GM21528 (cell line): ENCODE measurements at regions not wholly inside any gene's neighbourhood (a gene's known extent, or its start where the extent isn't known, plus 50 kb on each side); places are given as distances from the start of the nearest gene placed in this dataset.
A peak's percentile ranks its signal among the peaks of the same experiment; 100 is the strongest.
"Not testable (repeated sequence)": the region's sequence is repeated elsewhere in the genome, so short reads cannot be mapped to it uniquely, and the experiment has no call there.

Experiments
- ATAC-seq: cut with Tn5 transposase; IDR thresholded peaks from one replicate; pipeline ENCODE4 v1.9.1; 2021; ENCODE audit warnings: mild to moderate bottlenecking, moderate library complexity; ENCODE audit not compliant: unreplicated experiment, low FRiP score

GRCh38 chr12:93078059-93078458, 149.0 kb upstream of the EEA1 start:
- no peak for ATAC-seq

GRCh38 chr12:93078577-93078976, 149.5 kb upstream of the EEA1 start:
- ATAC-seq = no peak

- ATAC-seq = no peak
Observed at GRCh38 chr12:93079271-93079670, 150.2 kb upstream of the EEA1 start.

GRCh38 chr12:93079976-93080375, 150.9 kb upstream of the EEA1 start:
- ATAC-seq = no peak

GRCh38 chr12:93080452-93080851, 151.4 kb upstream of the EEA1 start:
- no peak for ATAC-seq

GRCh38 chr12:93080994-93081809, 152.1 kb upstream of the EEA1 start:
- ATAC-seq = no peak

- no peak for ATAC-seq
Observed at GRCh38 chr12:93081810-93082165, 152.7 kb upstream of the EEA1 start.

- ATAC-seq = no peak
Observed at GRCh38 chr12:93085383-93086287, 156.5 kb upstream of the EEA1 start.

GRCh38 chr12:93086288-93086727, 157.2 kb upstream of the EEA1 start:
- no peak for ATAC-seq

- no peak for ATAC-seq
Observed at GRCh38 chr12:93087840-93088610, 158.9 kb upstream of the EEA1 start.

- ATAC-seq = no peak
Observed at GRCh38 chr12:93089805-93090569, 160.9 kb upstream of the EEA1 start.

GRCh38 chr12:93090731-93091172, 161.7 kb upstream of the EEA1 start:
- no peak for ATAC-seq

- ATAC-seq = no peak
Observed at GRCh38 chr12:93091886-93092648, 163.0 kb upstream of the EEA1 start.

GRCh38 chr12:93092649-93092945, 163.5 kb upstream of the EEA1 start:
- no peak for ATAC-seq

- no peak for ATAC-seq
Observed at GRCh38 chr12:93093243-93093642, 164.1 kb upstream of the EEA1 start.

GRCh38 chr12:93094222-93094621, 165.1 kb upstream of the EEA1 start:
- not testable (repeated sequence) for ATAC-seq

- peak; percentile 84 for ATAC-seq
Observed at GRCh38 chr12:93094988-93095737, 166.1 kb upstream of the EEA1 start.

- no peak for ATAC-seq
Observed at GRCh38 chr12:93097417-93097816, 168.3 kb upstream of the EEA1 start.

GRCh38 chr12:93098077-93098476, 169.0 kb upstream of the EEA1 start:
- ATAC-seq = peak; percentile 44
